Prostate gland (tissue), 2 donors: ENCODE measurements at regions not wholly inside any gene's neighbourhood (a gene's known extent, or its start where the extent isn't known, plus 50 kb on each side); places are given as distances from the start of the nearest gene placed in this dataset.

Experiments
- DNase-seq: peaks from one replicate; pipeline ENCODE4 v3.0.0-alpha.2; 2019; ENCODE audit warnings: low spot score
- H3K27ac ChIP-seq, 2 donors: fragments of 200-600 bp; sonication (generic); 2 replicates each; pipeline ENCODE4 v1.5.1; 2017 to 2019
- H3K27me3 ChIP-seq: fragments of 200-600 bp; sonication (generic); replicated peaks from 2 replicates; pipeline ENCODE4 v1.5.1; 2019; ENCODE audit not compliant: insufficient read depth
- H3K36me3 ChIP-seq, 2 donors: fragments of 200-600 bp; sonication (generic); 1 replicate in 1 of 2; 2 replicates in 1 of 2; pipeline versions ENCODE4 v1.5.1 to v1.8.1; 2017 to 2019
- H3K4me1 ChIP-seq: fragments of 200-600 bp; sonication (generic); replicated peaks from 2 replicates; pipeline ENCODE4 v1.5.1; 2019
- H3K4me3 ChIP-seq, 2 donors: fragments of 200-600 bp; sonication (generic); 2 replicates each; pipeline ENCODE4 v1.5.1; 2017 to 2019
- H3K9me3 ChIP-seq: fragments of 200-600 bp; sonication (generic); 2 replicates; pipeline ENCODE4 v1.5.1; 2017
- CTCF ChIP-seq, 4 experiments: fragments of 200-600 bp in 2 of 4; fragments of 450-650 bp in 2 of 4; sonication (generic) in 2 of 4; IDR thresholded peaks; 1 replicate in 3 of 4; 2 replicates in 1 of 4; pipeline ENCODE4 v1.5.1; 2016 to 2019; ENCODE audit warnings: antibody characterized with exemption in 4 of 4, mild to moderate bottlenecking in 2 of 4, moderate library complexity in 2 of 4
- POLR2A ChIP-seq: fragments of 450-650 bp; IDR thresholded peaks from one replicate; pipeline ENCODE4 v1.6.1; 2016; ENCODE audit warnings: antibody characterized with exemption, mild to moderate bottlenecking
- POLR2AphosphoS5 ChIP-seq: sonication (generic); formaldehyde crosslinking; IDR thresholded peaks from one replicate; pipeline ENCODE4 v1.6.1; 2017; ENCODE audit warnings: antibody characterized with exemption
- WGBS: methylation state at CpG from one replicate; pipeline ENCODE4 v1.1.5; 2018; 5-methylcytosine and 5-hydroxymethylcytosine counted together
- intact Hi-C: fragments of 100-400 bp; cut with DNase I; formaldehyde crosslinking; loops from one replicate; pipeline ENCODE4 v1.14.2; 2022

GRCh38 chr3:21036888-21037287 lies 714.1 kb downstream of the ZNF385D start:
- H3K9me3 ChIP-seq = no peaks in the 10 kb centered on the region
- H3K27ac ChIP-seq = no peak overlapping the region
- TF ChIP-seq POLR2AphosphoS5 (no peak), CTCF (IDR thresholded peaks at IDR 0.05) (no peak), POLR2A (no peak)
- no peak overlapping the region for H3K4me3 ChIP-seq
- no peak for DNase-seq
- intact Hi-C loops = no loop called here
- H3K36me3 ChIP-seq = no peaks in the 10 kb centered on the region
- no peaks in the 10 kb centered on the region for H3K4me1 ChIP-seq
- WGBS = 100% methylated on average over 1 of the region's 1 CpG
- H3K27me3 ChIP-seq = no peaks in the 10 kb centered on the region

GRCh38 chr3:21028412-21028811 lies 722.6 kb downstream of the ZNF385D start:
- intact Hi-C loops = no loop called here
- no peaks in the 10 kb centered on the region for H3K9me3 ChIP-seq
- no peak overlapping the region for H3K4me3 ChIP-seq
- DNase-seq = no peak
- no peaks in the 10 kb centered on the region for H3K36me3 ChIP-seq
- TF ChIP-seq POLR2AphosphoS5 = no peak
- no peak for TF ChIP-seq POLR2A
- TF ChIP-seq CTCF (IDR thresholded peaks at IDR 0.05) = no peak
- no peak overlapping the region for H3K27ac ChIP-seq
- WGBS = 80% methylated on average over 5 of the region's 5 CpGs
- H3K27me3 ChIP-seq = no peaks in the 10 kb centered on the region
- H3K4me1 ChIP-seq = no peaks in the 10 kb centered on the region

- TF ChIP-seq CTCF (IDR thresholded peaks at IDR 0.05) (no peak), POLR2AphosphoS5 (no peak), POLR2A (no peak)
- no peak for DNase-seq
- H3K27ac ChIP-seq = no peak overlapping the region
- H3K4me1 ChIP-seq = no peaks in the 10 kb centered on the region
- H3K27me3 ChIP-seq = no peaks in the 10 kb centered on the region
- 98% methylated on average over 2 of the region's 2 CpGs for WGBS
- H3K9me3 ChIP-seq = no peaks in the 10 kb centered on the region
- intact Hi-C loops = no loop called here
- H3K4me3 ChIP-seq = no peak overlapping the region
- no peaks in the 10 kb centered on the region for H3K36me3 ChIP-seq
These were observed 726.4 kb downstream of the ZNF385D start for GRCh38 chr3:21024563-21024962.

GRCh38 chr3:21020681-21021080 lies 730.3 kb downstream of the ZNF385D start:
- Histone ChIP-seq H3K27me3 (no peaks in the 10 kb centered on the region), H3K4me3 (no peak overlapping the region), H3K9me3 (no peaks in the 10 kb centered on the region), H3K27ac (no peak overlapping the region), H3K4me1 (no peaks in the 10 kb centered on the region), H3K36me3 (no peaks in the 10 kb centered on the region)
- intact Hi-C loops = no loop called here
- TF ChIP-seq POLR2A (no peak), CTCF (IDR thresholded peaks at IDR 0.05) (no peak), POLR2AphosphoS5 (no peak)
- DNase-seq = no peak
- WGBS = 63% methylated on average over 5 of the region's 5 CpGs

GRCh38 chr3:21020043-21020442 lies 731.0 kb downstream of the ZNF385D start:
- H3K27me3 ChIP-seq = no peaks in the 10 kb centered on the region
- no peak for DNase-seq
- H3K36me3 ChIP-seq = no peaks in the 10 kb centered on the region
- H3K9me3 ChIP-seq = no peaks in the 10 kb centered on the region
- 79% methylated on average over 2 of the region's 2 CpGs for WGBS
- no peak overlapping the region for H3K27ac ChIP-seq
- intact Hi-C loops = no loop called here
- H3K4me3 ChIP-seq = no peak overlapping the region
- no peaks in the 10 kb centered on the region for H3K4me1 ChIP-seq
- TF ChIP-seq POLR2AphosphoS5 (no peak), CTCF (IDR thresholded peaks at IDR 0.05) (no peak), POLR2A (no peak)
